ENCODE measurements at regions not wholly inside any gene's neighbourhood (a gene's known extent, or its start where the extent isn't known, plus 50 kb on each side); places are given as distances from the start of the nearest gene placed in this dataset.
A peak's percentile ranks its signal among the peaks of the same experiment; 100 is the strongest.

GRCh38 chr15:73809728-73810501 lies 56.8 kb upstream of the INSYN1 start:
- peak; percentile 36; the same call in 1 of the 2 replicates for ATAC-seq
- Histone ChIP-seq H3K9me3 (ENCODE audit: control insufficient read depth, insufficient read depth, low read depth, low read length) (no peaks in the 10 kb centered on the region), H3K4me1 (ENCODE audit: control insufficient read depth, insufficient read depth, low read length) (no peaks in the 10 kb centered on the region), H3K4me3 (ENCODE audit: low read depth in 2 of 2, low read length in 2 of 2) (no peak overlapping the region), H3K27ac (ENCODE audit: low read length) (no peak overlapping the region), H3K27me3 (ENCODE audit: control insufficient read depth, insufficient read depth, low read length) (no peaks in the 10 kb centered on the region), H3K36me3 (ENCODE audit: control insufficient read depth, insufficient read depth, low read length) (no peaks in the 10 kb centered on the region)
- no peak for TF ChIP-seq TCF7L2 (IDR thresholded peaks at IDR 0.05; ENCODE audit: low read depth, low read length)
- TF ChIP-seq REST (IDR thresholded peaks at IDR 0.05; ENCODE audit: insufficient read depth in 1 of 2, low read depth in 2 of 2, low read length in 1 of 2): no peak
- no peak for TF ChIP-seq SIN3A (IDR thresholded peaks at IDR 0.05; ENCODE audit: borderline replicate concordance, insufficient read depth, low read depth, low read length)
- TF ChIP-seq, protein P1, sequence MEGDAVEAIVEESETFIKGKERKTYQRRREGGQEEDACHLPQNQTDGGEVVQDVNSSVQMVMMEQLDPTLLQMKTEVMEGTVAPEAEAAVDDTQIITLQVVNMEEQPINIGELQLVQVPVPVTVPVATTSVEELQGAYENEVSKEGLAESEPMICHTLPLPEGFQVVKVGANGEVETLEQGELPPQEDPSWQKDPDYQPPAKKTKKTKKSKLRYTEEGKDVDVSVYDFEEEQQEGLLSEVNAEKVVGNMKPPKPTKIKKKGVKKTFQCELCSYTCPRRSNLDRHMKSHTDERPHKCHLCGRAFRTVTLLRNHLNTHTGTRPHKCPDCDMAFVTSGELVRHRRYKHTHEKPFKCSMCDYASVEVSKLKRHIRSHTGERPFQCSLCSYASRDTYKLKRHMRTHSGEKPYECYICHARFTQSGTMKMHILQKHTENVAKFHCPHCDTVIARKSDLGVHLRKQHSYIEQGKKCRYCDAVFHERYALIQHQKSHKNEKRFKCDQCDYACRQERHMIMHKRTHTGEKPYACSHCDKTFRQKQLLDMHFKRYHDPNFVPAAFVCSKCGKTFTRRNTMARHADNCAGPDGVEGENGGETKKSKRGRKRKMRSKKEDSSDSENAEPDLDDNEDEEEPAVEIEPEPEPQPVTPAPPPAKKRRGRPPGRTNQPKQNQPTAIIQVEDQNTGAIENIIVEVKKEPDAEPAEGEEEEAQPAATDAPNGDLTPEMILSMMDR (IDR thresholded peaks at IDR 0.05): no peak
- no peak for TF ChIP-seq POLR2AphosphoS5 (IDR thresholded peaks at IDR 0.05; ENCODE audit: low read depth, low read length)
- DNase-seq (ENCODE audit: low read depth, low spot score): no peak
- ChIA-PET CTCF (no interaction called here), POLR2A (no interaction called here)
- in situ Hi-C loops (cut with HindIII; ENCODE audit: low pct_unique_long_range_greater_than_20kb, low sequenced_read_pairs) (no loop called here), intact Hi-C loops (cut with micrococcal nuclease; ENCODE audit: unreplicated experiment) (no loop called here)
- no TSS peak for BruUV-seq (replicated peaks)

DNA sequence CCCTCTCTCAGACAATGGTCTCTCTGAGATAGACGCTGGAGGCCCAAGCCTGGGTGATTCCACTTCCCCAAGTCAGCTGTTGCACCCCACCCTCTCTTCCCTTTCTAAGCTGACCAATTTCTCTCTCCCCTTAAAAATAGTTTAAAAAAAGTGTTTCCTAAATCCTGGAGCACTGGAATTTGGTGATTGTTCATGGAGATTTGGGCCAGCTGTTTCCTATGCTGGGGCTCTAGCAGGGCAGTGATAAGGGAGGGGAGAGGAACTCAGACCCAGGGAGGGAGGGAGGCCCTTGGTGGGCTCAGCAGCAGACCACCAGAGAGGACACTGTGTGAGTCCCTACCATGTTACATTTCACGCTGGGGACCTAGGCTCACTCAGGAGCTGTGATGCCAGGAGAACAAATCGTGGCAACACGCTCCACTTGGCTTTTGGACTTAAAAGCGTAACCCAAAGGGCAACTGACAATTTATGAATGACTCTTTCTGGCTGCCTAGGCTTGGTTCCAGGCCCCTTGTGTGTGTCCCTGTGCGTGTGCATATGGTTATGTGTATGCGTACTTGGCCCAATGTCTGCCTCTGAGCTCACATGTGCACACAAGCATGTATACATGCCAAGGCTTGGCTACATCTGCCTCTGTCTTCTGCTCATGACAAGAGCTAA lies 59.8 kb upstream of the INSYN1 start:
- no TSS peak for BruUV-seq (replicated peaks)
- no peak for DNase-seq (ENCODE audit: low read depth, low spot score)
- TF ChIP-seq REST (IDR thresholded peaks at IDR 0.05; ENCODE audit: insufficient read depth in 1 of 2, low read depth in 2 of 2, low read length in 1 of 2): no peak
- TF ChIP-seq POLR2AphosphoS5 (IDR thresholded peaks at IDR 0.05; ENCODE audit: low read depth, low read length): no peak
- POLR2A ChIA-PET: no interaction called here
- intact Hi-C loops (cut with micrococcal nuclease; ENCODE audit: unreplicated experiment): no loop called here
- Histone ChIP-seq H3K4me1 (ENCODE audit: control insufficient read depth, insufficient read depth, low read length) (no peaks in the 10 kb centered on the region), H3K27ac (ENCODE audit: low read length) (no peak overlapping the region), H3K27me3 (ENCODE audit: control insufficient read depth, insufficient read depth, low read length) (no peaks in the 10 kb centered on the region), H3K9me3 (ENCODE audit: control insufficient read depth, insufficient read depth, low read depth, low read length) (no peaks in the 10 kb centered on the region), H3K4me3 (ENCODE audit: low read depth in 2 of 2, low read length in 2 of 2) (no peak overlapping the region), H3K36me3 (ENCODE audit: control insufficient read depth, insufficient read depth, low read length) (no peaks in the 10 kb centered on the region)
- in situ Hi-C loops (cut with HindIII; ENCODE audit: low pct_unique_long_range_greater_than_20kb, low sequenced_read_pairs): no loop called here
- CTCF ChIA-PET: no interaction called here
- no peak for ATAC-seq

Measured in Panc1 (cell line).